ENCODE measurements at regions not wholly inside any gene's neighbourhood (a gene's known extent, or its start where the extent isn't known, plus 50 kb on each side); places are given as distances from the start of the nearest gene placed in this dataset.

DNA sequence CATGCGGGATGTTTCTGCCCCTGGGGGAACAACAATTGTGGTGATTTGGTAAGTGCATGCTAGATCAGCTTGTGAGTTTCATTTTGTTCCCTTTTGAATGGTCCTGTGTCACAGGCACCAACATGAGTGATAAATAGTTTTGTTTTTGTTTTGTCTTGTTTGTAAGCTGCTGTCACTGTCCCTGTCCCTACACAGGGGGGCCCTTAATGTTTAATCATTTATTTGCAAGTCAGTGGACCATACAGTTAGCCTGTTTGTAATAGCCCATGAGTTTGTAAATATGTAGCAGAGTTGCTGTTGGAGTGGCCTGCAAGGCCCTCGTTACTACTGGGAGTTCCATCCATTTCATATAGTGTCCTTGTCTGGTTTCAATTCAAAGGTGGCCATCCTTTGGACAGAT lies 979.6 kb upstream of the SPRY2 start:
- TF ChIP-seq POLR2A (IDR thresholded peaks at IDR 0.05; ENCODE audit: low read depth, low read length) (no peak), EED (IDR thresholded peaks at IDR 0.05; ENCODE audit: low read depth) (no peak), TBL1XR1 (IDR thresholded peaks at IDR 0.05; ENCODE audit: low read depth, low read length) (no peak), SMARCA5 (IDR thresholded peaks at IDR 0.05) (no peak), CHD2 (IDR thresholded peaks at IDR 0.05; ENCODE audit: borderline replicate concordance, low read depth, low read length) (no peak)
- TF ChIP-seq, protein P1, sequence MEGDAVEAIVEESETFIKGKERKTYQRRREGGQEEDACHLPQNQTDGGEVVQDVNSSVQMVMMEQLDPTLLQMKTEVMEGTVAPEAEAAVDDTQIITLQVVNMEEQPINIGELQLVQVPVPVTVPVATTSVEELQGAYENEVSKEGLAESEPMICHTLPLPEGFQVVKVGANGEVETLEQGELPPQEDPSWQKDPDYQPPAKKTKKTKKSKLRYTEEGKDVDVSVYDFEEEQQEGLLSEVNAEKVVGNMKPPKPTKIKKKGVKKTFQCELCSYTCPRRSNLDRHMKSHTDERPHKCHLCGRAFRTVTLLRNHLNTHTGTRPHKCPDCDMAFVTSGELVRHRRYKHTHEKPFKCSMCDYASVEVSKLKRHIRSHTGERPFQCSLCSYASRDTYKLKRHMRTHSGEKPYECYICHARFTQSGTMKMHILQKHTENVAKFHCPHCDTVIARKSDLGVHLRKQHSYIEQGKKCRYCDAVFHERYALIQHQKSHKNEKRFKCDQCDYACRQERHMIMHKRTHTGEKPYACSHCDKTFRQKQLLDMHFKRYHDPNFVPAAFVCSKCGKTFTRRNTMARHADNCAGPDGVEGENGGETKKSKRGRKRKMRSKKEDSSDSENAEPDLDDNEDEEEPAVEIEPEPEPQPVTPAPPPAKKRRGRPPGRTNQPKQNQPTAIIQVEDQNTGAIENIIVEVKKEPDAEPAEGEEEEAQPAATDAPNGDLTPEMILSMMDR (IDR thresholded peaks at IDR 0.05 in 2 of 3, conservative IDR thresholded peaks at IDR 0.05 in 1 of 3; ENCODE audit: control insufficient read depth in 2 of 3, extremely low read depth in 1 of 3, insufficient read depth in 1 of 3, low read depth in 3 of 3, low read length in 3 of 3): no peak

All from GM12878 (cell line).